ENCODE measurements at regions not wholly inside any gene's neighbourhood (a gene's known extent, or its start where the extent isn't known, plus 50 kb on each side); places are given as distances from the start of the nearest gene placed in this dataset.

GRCh38 chr9:80097476-80097875, 525.7 kb downstream of the TLE4 start:
- DNase-seq (no peak), ATAC-seq (no peak)
- Histone ChIP-seq H3K9me3 (ENCODE audit: control insufficient read depth in 2 of 3, low read length in 3 of 3) (no peaks in the 10 kb centered on the region), H3K36me3 (ENCODE audit: control insufficient read depth in 2 of 3, insufficient read depth in 3 of 3, low read length in 3 of 3) (no peaks in the 10 kb centered on the region), H3K27me3 (ENCODE audit: control insufficient read depth in 2 of 2, insufficient read depth in 2 of 2, low read length in 2 of 2) (no peaks in the 10 kb centered on the region), H3K4me1 (ENCODE audit: control insufficient read depth in 2 of 2, insufficient read depth in 2 of 2, low read length in 2 of 2) (no peaks in the 10 kb centered on the region), H3K4me3 (ENCODE audit: low read length) (no peak overlapping the region), H3K27ac (ENCODE audit: low read depth, low read length) (no peak overlapping the region)
- no peaks in the 10 kb centered on the region for H3K36me3 Mint-ChIP-seq
- H3K4me3 Mint-ChIP-seq = no peak overlapping the region
- H3K27ac Mint-ChIP-seq = no peak overlapping the region
- POLR2A ChIA-PET = no interaction called here
- no peaks in the 10 kb centered on the region for H3K9me3 Mint-ChIP-seq
- no peaks in the 10 kb centered on the region for H3K27me3 Mint-ChIP-seq
- no peaks in the 10 kb centered on the region for H3K4me1 Mint-ChIP-seq
- intact Hi-C loops (cut with micrococcal nuclease) = no loop called here
- CTCF ChIA-PET = no interaction called here

GRCh38 chr9:80094176-80094771, 522.5 kb downstream of the TLE4 start:
- Histone ChIP-seq H3K27me3 (ENCODE audit: control insufficient read depth in 2 of 2, insufficient read depth in 2 of 2, low read length in 2 of 2) (no peaks in the 10 kb centered on the region), H3K36me3 (ENCODE audit: control insufficient read depth in 2 of 3, insufficient read depth in 3 of 3, low read length in 3 of 3) (no peaks in the 10 kb centered on the region), H3K27ac (ENCODE audit: low read depth, low read length) (no peak overlapping the region), H3K4me3 (ENCODE audit: low read length) (no peak overlapping the region), H3K4me1 (ENCODE audit: control insufficient read depth in 2 of 2, insufficient read depth in 2 of 2, low read length in 2 of 2) (no peaks in the 10 kb centered on the region), H3K9me3 (ENCODE audit: control insufficient read depth in 2 of 3, low read length in 3 of 3) (no peaks in the 10 kb centered on the region)
- ChIA-PET POLR2A (no interaction called here), CTCF (no interaction called here)
- ATAC-seq = no peak
- Mint-ChIP-seq H3K27me3 (peaks cover 0 to 10% (median 0%) of the 10 kb centered on the region in 5 donors), H3K36me3 (no peaks in the 10 kb centered on the region), H3K4me1 (no peaks in the 10 kb centered on the region), H3K4me3 (no peak overlapping the region), H3K27ac (no peak overlapping the region), H3K9me3 (peaks cover 0 to 3% (median 0%) of the 10 kb centered on the region in 11 donors)
- no peak for DNase-seq
- intact Hi-C loops (cut with micrococcal nuclease) = no loop called here

GRCh38 chr9:80093695-80094094, 521.9 kb downstream of the TLE4 start:
- no peak for ATAC-seq
- no peak overlapping the region for H3K27ac ChIP-seq (ENCODE audit: low read depth, low read length)
- Mint-ChIP-seq H3K27ac (no peak overlapping the region), H3K4me1 (no peaks in the 10 kb centered on the region), H3K27me3 (peaks cover 0 to 10% (median 0%) of the 10 kb centered on the region in 5 donors), H3K36me3 (no peaks in the 10 kb centered on the region), H3K9me3 (peaks cover 0 to 3% (median 0%) of the 10 kb centered on the region in 11 donors), H3K4me3 (no peak overlapping the region)
- ChIA-PET POLR2A (no interaction called here), CTCF (no interaction called here)
- H3K27me3 ChIP-seq (ENCODE audit: control insufficient read depth in 2 of 2, insufficient read depth in 2 of 2, low read length in 2 of 2) = no peaks in the 10 kb centered on the region
- no peak overlapping the region for H3K4me3 ChIP-seq (ENCODE audit: low read length)
- no peaks in the 10 kb centered on the region for H3K4me1 ChIP-seq (ENCODE audit: control insufficient read depth in 2 of 2, insufficient read depth in 2 of 2, low read length in 2 of 2)
- intact Hi-C loops (cut with micrococcal nuclease) = no loop called here
- H3K9me3 ChIP-seq (ENCODE audit: control insufficient read depth in 2 of 3, low read length in 3 of 3) = no peaks in the 10 kb centered on the region
- no peak for DNase-seq
- no peaks in the 10 kb centered on the region for H3K36me3 ChIP-seq (ENCODE audit: control insufficient read depth in 2 of 3, insufficient read depth in 3 of 3, low read length in 3 of 3)

GRCh38 chr9:80091526-80091925, 519.8 kb downstream of the TLE4 start:
- POLR2A ChIA-PET = no interaction called here
- peak overlapping the region in 1 of 9 donors; percentile 13 for H3K27ac Mint-ChIP-seq

GRCh38 chr9:80090317-80090716, 518.6 kb downstream of the TLE4 start:
- Histone ChIP-seq H3K4me1 (ENCODE audit: control insufficient read depth in 2 of 2, insufficient read depth in 2 of 2, low read length in 2 of 2) (no peaks in the 10 kb centered on the region), H3K27me3 (ENCODE audit: control insufficient read depth in 2 of 2, insufficient read depth in 2 of 2, low read length in 2 of 2) (no peaks in the 10 kb centered on the region), H3K36me3 (ENCODE audit: control insufficient read depth in 2 of 3, insufficient read depth in 3 of 3, low read length in 3 of 3) (no peaks in the 10 kb centered on the region), H3K4me3 (ENCODE audit: low read length) (no peak overlapping the region), H3K27ac (ENCODE audit: low read depth, low read length) (no peak overlapping the region), H3K9me3 (ENCODE audit: control insufficient read depth in 2 of 3, low read length in 3 of 3) (no peaks in the 10 kb centered on the region)
- H3K9me3 Mint-ChIP-seq = peaks cover 0 to 3% (median 0%) of the 10 kb centered on the region in 11 donors
- intact Hi-C loops (cut with micrococcal nuclease) = no loop called here
- peaks cover 0 to 7% (median 0%) of the 10 kb centered on the region in 7 donors for H3K4me1 Mint-ChIP-seq
- H3K36me3 Mint-ChIP-seq = no peaks in the 10 kb centered on the region
- ATAC-seq (no peak), DNase-seq (no peak)
- peaks cover 0 to 10% (median 6%) of the 10 kb centered on the region in 5 donors for H3K27me3 Mint-ChIP-seq
- ChIA-PET POLR2A (no interaction called here), CTCF (no interaction called here)
- H3K4me3 Mint-ChIP-seq = no peak overlapping the region
- no peak overlapping the region for H3K27ac Mint-ChIP-seq

More at GRCh38 chr9:80091526-80091925, 519.8 kb downstream of the TLE4 start:
- ATAC-seq (no peak), DNase-seq (no peak)
- peaks cover 0 to 10% (median 6%) of the 10 kb centered on the region in 5 donors for H3K27me3 Mint-ChIP-seq
- H3K9me3 Mint-ChIP-seq = peaks cover 0 to 3% (median 0%) of the 10 kb centered on the region in 11 donors
- CTCF ChIA-PET = no interaction called here
- H3K4me1 Mint-ChIP-seq = peaks cover 0 to 7% (median 0%) of the 10 kb centered on the region in 7 donors
- no peak overlapping the region for H3K27ac ChIP-seq (ENCODE audit: low read depth, low read length)
- no peaks in the 10 kb centered on the region for H3K36me3 Mint-ChIP-seq
- H3K4me3 Mint-ChIP-seq = no peak overlapping the region
- intact Hi-C loops (cut with micrococcal nuclease) = no loop called here
- H3K36me3 ChIP-seq (ENCODE audit: control insufficient read depth in 2 of 3, insufficient read depth in 3 of 3, low read length in 3 of 3) = no peaks in the 10 kb centered on the region
- H3K27me3 ChIP-seq (ENCODE audit: control insufficient read depth in 2 of 2, insufficient read depth in 2 of 2, low read length in 2 of 2) = no peaks in the 10 kb centered on the region
- no peaks in the 10 kb centered on the region for H3K4me1 ChIP-seq (ENCODE audit: control insufficient read depth in 2 of 2, insufficient read depth in 2 of 2, low read length in 2 of 2)
- H3K4me3 ChIP-seq (ENCODE audit: low read length) = no peak overlapping the region
- H3K9me3 ChIP-seq (ENCODE audit: control insufficient read depth in 2 of 3, low read length in 3 of 3) = no peaks in the 10 kb centered on the region

GRCh38 chr9:80086822-80087345, 515.1 kb downstream of the TLE4 start:
- DNase-seq (no peak), ATAC-seq (no peak)
- H3K9me3 Mint-ChIP-seq = no peaks in the 10 kb centered on the region
- no peak overlapping the region for H3K4me3 Mint-ChIP-seq
- H3K4me1 Mint-ChIP-seq = peaks cover 0 to 7% (median 0%) of the 10 kb centered on the region in 7 donors
- CTCF ChIA-PET = no interaction called here
- H3K27ac ChIP-seq (ENCODE audit: low read depth, low read length) = no peak overlapping the region
- no peaks in the 10 kb centered on the region for H3K9me3 ChIP-seq (ENCODE audit: control insufficient read depth in 2 of 3, low read length in 3 of 3)
- no peaks in the 10 kb centered on the region for H3K27me3 ChIP-seq (ENCODE audit: control insufficient read depth in 2 of 2, insufficient read depth in 2 of 2, low read length in 2 of 2)
- no peaks in the 10 kb centered on the region for H3K36me3 Mint-ChIP-seq
- intact Hi-C loops (cut with micrococcal nuclease) = no loop called here
- no peaks in the 10 kb centered on the region for H3K36me3 ChIP-seq (ENCODE audit: control insufficient read depth in 2 of 3, insufficient read depth in 3 of 3, low read length in 3 of 3)
- no peak overlapping the region for H3K4me3 ChIP-seq (ENCODE audit: low read length)
- H3K27me3 Mint-ChIP-seq = peaks cover 0 to 9% (median 4%) of the 10 kb centered on the region in 5 donors
- no peak overlapping the region for H3K27ac Mint-ChIP-seq
- POLR2A ChIA-PET = no interaction called here
- no peaks in the 10 kb centered on the region for H3K4me1 ChIP-seq (ENCODE audit: control insufficient read depth in 2 of 2, insufficient read depth in 2 of 2, low read length in 2 of 2)

GRCh38 chr9:80086386-80086785, 514.6 kb downstream of the TLE4 start:
- no peak for ATAC-seq
- Histone ChIP-seq H3K36me3 (ENCODE audit: control insufficient read depth in 2 of 3, insufficient read depth in 3 of 3, low read length in 3 of 3) (no peaks in the 10 kb centered on the region), H3K4me3 (ENCODE audit: low read length) (no peak overlapping the region), H3K4me1 (ENCODE audit: control insufficient read depth in 2 of 2, insufficient read depth in 2 of 2, low read length in 2 of 2) (no peaks in the 10 kb centered on the region), H3K27me3 (ENCODE audit: control insufficient read depth in 2 of 2, insufficient read depth in 2 of 2, low read length in 2 of 2) (no peaks in the 10 kb centered on the region), H3K9me3 (ENCODE audit: control insufficient read depth in 2 of 3, low read length in 3 of 3) (no peaks in the 10 kb centered on the region), H3K27ac (ENCODE audit: low read depth, low read length) (no peak overlapping the region)
- H3K9me3 Mint-ChIP-seq = no peaks in the 10 kb centered on the region
- peaks cover 0 to 7% (median 0%) of the 10 kb centered on the region in 7 donors for H3K4me1 Mint-ChIP-seq
- H3K4me3 Mint-ChIP-seq = no peak overlapping the region
- peaks cover 0 to 9% (median 3%) of the 10 kb centered on the region in 5 donors for H3K27me3 Mint-ChIP-seq
- no peak overlapping the region for H3K27ac Mint-ChIP-seq
- ChIA-PET CTCF (no interaction called here), POLR2A (no interaction called here)
- DNase-seq = no peak
- no peaks in the 10 kb centered on the region for H3K36me3 Mint-ChIP-seq
- intact Hi-C loops (cut with micrococcal nuclease) = no loop called here

Data from naive thymus-derived CD4-positive, alpha-beta T cell (primary cell).